WTC11 (cell line): ENCODE measurements at regions not wholly inside any gene's neighbourhood (a gene's known extent, or its start where the extent isn't known, plus 50 kb on each side); places are given as distances from the start of the nearest gene placed in this dataset.

Experiments used
- ATAC-seq: fragments of 200-7000 bp; cut with Tn5 transposase; 2 replicates; pipeline ENCODE4 v1.10.0; 2021; ENCODE audit warnings: mild to moderate bottlenecking, moderate library complexity
- CTCF ChIA-PET: fragments of 300-600 bp; sonication (Branson Sonifier 250); formaldehyde crosslinking; loops from one replicate; lab custom pipeline; 2021; ENCODE audit warnings: antibody characterized with exemption; lab: Charles Lee
- POLR2A ChIA-PET: fragments of 350-600 bp; sonication (Branson Sonifier 250); formaldehyde crosslinking; loops from one replicate; lab custom pipeline; 2021; ENCODE audit warnings: antibody characterized with exemption; lab: Charles Lee
- DNase-seq: peaks from one replicate; pipeline ENCODE4 v3.0.0; 2021; ENCODE audit warnings: low spot score
- H3K27ac Mint-ChIP-seq: 2 replicates; pipeline ENCODE4 v1.8.0; 2021; ENCODE audit warnings: mixed read lengths
- H3K27me3 Mint-ChIP-seq: 2 replicates; pipeline ENCODE4 v1.8.0; 2021; ENCODE audit warnings: low read depth, mild to moderate bottlenecking, moderate library complexity, mixed read lengths
- H3K36me3 Mint-ChIP-seq: 2 replicates; pipeline ENCODE4 v1.8.0; 2021; ENCODE audit warnings: mixed read lengths
- H3K4me1 Mint-ChIP-seq: 2 replicates; pipeline ENCODE4 v1.8.0; 2022; ENCODE audit warnings: mixed read lengths
- H3K4me3 Mint-ChIP-seq: 2 replicates; pipeline ENCODE4 v1.8.0; 2021; ENCODE audit warnings: mild to moderate bottlenecking, moderate library complexity, mixed read lengths
- H3K9me3 Mint-ChIP-seq: 2 replicates; pipeline ENCODE4 v1.8.0; 2021; ENCODE audit warnings: mixed read lengths
- AFF4 ChIP-seq: sonication (generic); formaldehyde crosslinking; IDR thresholded peaks from 2 replicates; pipeline ENCODE4 v1.8.1; 2023; ENCODE audit warnings: mild to moderate bottlenecking, missing genetic modification reagents, borderline replicate concordance
- CREM ChIP-seq: sonication (generic); formaldehyde crosslinking; IDR thresholded peaks from 2 replicates; pipeline ENCODE4 v1.8.1; 2022; ENCODE audit warnings: mild to moderate bottlenecking, missing genetic modification reagents, moderate library complexity
- EMX1 ChIP-seq: fragments of 250-450 bp; sonication (Bioruptor Pico); IDR thresholded peaks from 2 replicates; pipeline ENCODE4 v1.8.0; 2021; ENCODE audit warnings: mild to moderate bottlenecking
- PREB ChIP-seq: sonication (generic); formaldehyde crosslinking; IDR thresholded peaks from 2 replicates; pipeline ENCODE4 v1.8.1; 2022; ENCODE audit warnings: mild to moderate bottlenecking, missing genetic modification reagents, moderate library complexity, borderline replicate concordance
- SMAD3 ChIP-seq: sonication (generic); formaldehyde crosslinking; IDR thresholded peaks from 2 replicates; pipeline ENCODE4 v1.8.0; 2022; ENCODE audit warnings: missing genetic modification reagents, mild to moderate bottlenecking, borderline replicate concordance
- SP1 ChIP-seq: sonication (generic); formaldehyde crosslinking; conservative IDR thresholded peaks from 2 replicates; pipeline ENCODE4 v1.8.1; 2022; ENCODE audit warnings: missing genetic modification reagents
- STAT6 ChIP-seq: sonication (generic); formaldehyde crosslinking; conservative IDR thresholded peaks from 2 replicates; pipeline ENCODE4 v1.8.1; 2023; ENCODE audit warnings: mild to moderate bottlenecking, low read depth, missing genetic modification reagents, moderate library complexity
- TCF7 ChIP-seq: sonication (generic); formaldehyde crosslinking; IDR thresholded peaks from 2 replicates; pipeline ENCODE4 v1.8.0; 2022; ENCODE audit warnings: mild to moderate bottlenecking, low read depth, missing genetic modification reagents, moderate library complexity
- TEAD4 ChIP-seq: sonication (generic); formaldehyde crosslinking; IDR thresholded peaks from 2 replicates; pipeline ENCODE4 v1.8.0; 2022; ENCODE audit warnings: mild to moderate bottlenecking, missing genetic modification reagents
- ZBTB43 ChIP-seq: sonication (generic); formaldehyde crosslinking; IDR thresholded peaks from 2 replicates; pipeline ENCODE4 v1.8.1; 2023; ENCODE audit warnings: mild to moderate bottlenecking, missing genetic modification reagents
- ZNF263 ChIP-seq: sonication (generic); formaldehyde crosslinking; IDR thresholded peaks from 2 replicates; pipeline ENCODE4 v1.8.1; 2022; ENCODE audit warnings: low read depth, mild to moderate bottlenecking, moderate library complexity, missing genetic modification reagents
- ZNF396 ChIP-seq: fragments of 250-450 bp; sonication (Bioruptor Pico); IDR thresholded peaks from 2 replicates; pipeline ENCODE4 v1.8.0; 2021; ENCODE audit warnings: mild to moderate bottlenecking, moderate library complexity, borderline replicate concordance
- ZNF512 ChIP-seq: sonication (generic); formaldehyde crosslinking; IDR thresholded peaks from 2 replicates; pipeline ENCODE4 v1.8.1; 2022; ENCODE audit warnings: missing genetic modification reagents, borderline replicate concordance

GRCh38 chr6:139650941-139651340, 276.5 kb upstream of the CITED2 start:
- Mint-ChIP-seq H3K4me1 (peaks cover 25% of the 10 kb centered on the region), H3K9me3 (peaks cover 8% of the 10 kb centered on the region; the same call in 1 of the 2 replicates), H3K27me3 (no peaks in the 10 kb centered on the region), H3K4me3 (no peak overlapping the region), H3K27ac (no peak overlapping the region), H3K36me3 (no peaks in the 10 kb centered on the region)
- ATAC-seq (no peak), DNase-seq (no peak)
- TF ChIP-seq ZNF263 (no peak), PREB (CRISPR knock-in tag) (no peak)
- CTCF ChIA-PET: no interaction called here
- POLR2A ChIA-PET: no interaction called here

- no peak for TF ChIP-seq TEAD4 (CRISPR knock-in tag)
- no peak for TF ChIP-seq TCF7 (CRISPR knock-in tag)
- TF ChIP-seq ZNF396 (CRISPR knock-in tag): no peak
- TF ChIP-seq AFF4: no peak
- no peak for TF ChIP-seq CREM (CRISPR knock-in tag)
- no peak for TF ChIP-seq SP1 (CRISPR knock-in tag)
- no peak for TF ChIP-seq SMAD3
- no peak for TF ChIP-seq STAT6 (CRISPR knock-in tag)
- TF ChIP-seq EMX1: no peak
- TF ChIP-seq ZBTB43: no peak
- no peak for TF ChIP-seq ZNF512 (CRISPR knock-in tag)
- TF ChIP-seq, all 79 proteins: peak for 0
- CTCF ChIA-PET: no interaction called here
- Mint-ChIP-seq H3K9me3 (peaks cover 8% of the 10 kb centered on the region; the same call in 1 of the 2 replicates), H3K4me3 (no peak overlapping the region), H3K27me3 (no peaks in the 10 kb centered on the region), H3K27ac (no peak overlapping the region), H3K4me1 (peaks cover 13% of the 10 kb centered on the region), H3K36me3 (no peaks in the 10 kb centered on the region)
- DNase-seq: no peak
- POLR2A ChIA-PET: no interaction called here
- ATAC-seq: no peak
Measured at GRCh38 chr6:139649732-139650131, 275.3 kb upstream of the CITED2 start.
